ENCODE measurements at regions not wholly inside any gene's neighbourhood (a gene's known extent, or its start where the extent isn't known, plus 50 kb on each side); places are given as distances from the start of the nearest gene placed in this dataset.

- ATAC-seq, result no peak
Measured at GRCh38 chr7:116423499-116423898, 76.0 kb upstream of the CAV2 start.

GRCh38 chr7:116425647-116426209 lies 73.8 kb upstream of the CAV2 start:
- Histone ChIP-seq H3K9me3 (no peaks in the 10 kb centered on the region), H3K4me3 (no peak overlapping the region), H3K4me1 (ENCODE audit: low read depth) (peaks cover 10% of the 10 kb centered on the region), H3K36me3 (ENCODE audit: low read depth) (no peaks in the 10 kb centered on the region)
- TF ChIP-seq CTCF (IDR thresholded peaks at IDR 0.05), result no peak
- intact Hi-C loops (cut with DNase I, micrococcal nuclease), result no loop called here
- ATAC-seq (no peak), DNase-seq (no peak)

More at GRCh38 chr7:116423499-116423898, 76.0 kb upstream of the CAV2 start:
- Histone ChIP-seq H3K36me3 (ENCODE audit: low read depth) (no peaks in the 10 kb centered on the region), H3K4me3 (no peak overlapping the region), H3K9me3 (no peaks in the 10 kb centered on the region), H3K4me1 (ENCODE audit: low read depth) (peaks cover 10% of the 10 kb centered on the region)
- DNase-seq, result no peak
- intact Hi-C loops (cut with DNase I, micrococcal nuclease), result no loop called here
- no peak for TF ChIP-seq CTCF (IDR thresholded peaks at IDR 0.05)

- intact Hi-C loops (cut with DNase I, micrococcal nuclease), result no loop called here
- peak; percentile 96 for ATAC-seq
- peak in 1 of 3 donors; percentile 71 for DNase-seq
- Histone ChIP-seq H3K36me3 (ENCODE audit: low read depth) (no peaks in the 10 kb centered on the region), H3K4me3 (no peak overlapping the region), H3K4me1 (ENCODE audit: low read depth) (peaks cover 10% of the 10 kb centered on the region), H3K9me3 (no peaks in the 10 kb centered on the region)
- TF ChIP-seq CTCF (IDR thresholded peaks at IDR 0.05), result no peak
Measured at GRCh38 chr7:116426428-116427156, 72.9 kb upstream of the CAV2 start.

GRCh38 chr7:116429986-116430619 lies 69.4 kb upstream of the CAV2 start:
- DNase-seq, result no peak
- Histone ChIP-seq H3K4me3 (no peak overlapping the region), H3K4me1 (ENCODE audit: low read depth) (peaks cover 10% of the 10 kb centered on the region), H3K36me3 (ENCODE audit: low read depth) (no peaks in the 10 kb centered on the region), H3K9me3 (no peaks in the 10 kb centered on the region)
- no peak for TF ChIP-seq CTCF (IDR thresholded peaks at IDR 0.05)
- intact Hi-C loops (cut with DNase I, micrococcal nuclease), result no loop called here
- no peak for ATAC-seq

GRCh38 chr7:116431787-116432526 lies 67.6 kb upstream of the CAV2 start:
- H3K4me3 ChIP-seq, result no peak overlapping the region
- no peaks in the 10 kb centered on the region for H3K36me3 ChIP-seq (ENCODE audit: low read depth)
- DNase-seq, result no peak
- no peak for ATAC-seq
- no peaks in the 10 kb centered on the region for H3K4me1 ChIP-seq (ENCODE audit: low read depth)
- TF ChIP-seq CTCF (IDR thresholded peaks at IDR 0.05), result no peak
- intact Hi-C loops (cut with DNase I, micrococcal nuclease), result no loop called here
- H3K9me3 ChIP-seq, result no peaks in the 10 kb centered on the region
